Endothelial cell of umbilical vein (primary cell): ENCODE measurements at regions not wholly inside any gene's neighbourhood (a gene's known extent, or its start where the extent isn't known, plus 50 kb on each side); places are given as distances from the start of the nearest gene placed in this dataset.

ENCODE experiments used
- BruUV-seq: library from RNA; stranded (reverse); fragments of 400-500 nt; replicated peaks from 2 replicates; lab custom pipeline; 2021; lab: Mats Ljungman, UMichigan
- CTCF ChIA-PET: fragments of 300-600, 350-600 bp; sonication (Branson Sonifier 250); formaldehyde crosslinking; loops from one replicate; lab custom pipeline; 2021; ENCODE audit warnings: antibody characterized with exemption, inconsistent platforms; lab: Charles Lee
- POLR2A ChIA-PET: fragments of 300-600, 350-600 bp; sonication (Branson Sonifier 250); formaldehyde crosslinking; loops from one replicate; lab custom pipeline; 2021; ENCODE audit warnings: antibody characterized with exemption, inconsistent platforms; lab: Charles Lee
- DNase-seq: peaks from one replicate; pipeline ENCODE4 v3.0.0-alpha.2; 2011; ENCODE audit warnings: low read depth, low spot score
- FAIRE-seq: peaks from 2 replicates; lab custom pipeline; 2011; peaks lifted over from hg19 to GRCh38; lab: Jason Lieb, UNC
- H2AFZ ChIP-seq: 2 replicates; pipeline ENCODE4 v1.6.0; 2012; ENCODE audit warnings: low read depth, low read length, control low read depth, inconsistent platforms
- H3K27ac ChIP-seq: 2 replicates; pipeline ENCODE4 v1.5.1; 2011; ENCODE audit warnings: low read depth, mild to moderate bottlenecking, control low read depth, low read length, moderate library complexity; ENCODE audit not compliant: insufficient read depth
- H3K27me3 ChIP-seq, 2 experiments: 2 replicates each; pipeline versions ENCODE4 v1.6.0 to v1.6.1; 2011; ENCODE audit warnings: low read length in 2 of 2, mixed read lengths in 1 of 2; ENCODE audit not compliant: control insufficient read depth in 2 of 2, insufficient read depth in 2 of 2
- H3K36me3 ChIP-seq, 2 experiments: 2 replicates in 1 of 2; 3 replicates in 1 of 2; pipeline ENCODE4 v1.5.1; 2011; ENCODE audit warnings: low read length in 2 of 2, mild to moderate bottlenecking in 1 of 2, moderate library complexity in 1 of 2; ENCODE audit not compliant: control insufficient read depth in 2 of 2, insufficient read depth in 2 of 2; ENCODE audit errors: extremely low read depth in 1 of 2
- H3K4me1 ChIP-seq: 3 replicates; pipeline ENCODE4 v1.5.1; 2011; ENCODE audit warnings: mild to moderate bottlenecking, low read length; ENCODE audit not compliant: control insufficient read depth, insufficient read depth; ENCODE audit errors: extremely low read depth
- H3K4me2 ChIP-seq: 2 replicates; pipeline ENCODE4 v1.6.1; 2011; ENCODE audit warnings: low read length, control low read depth, mixed read lengths; ENCODE audit not compliant: insufficient read depth
- H3K4me3 ChIP-seq, 3 experiments: fragments of 200-600 bp in 1 of 3; sonication (generic), shearing (Covaris generic) in 1 of 3; replicated peaks in 1 of 3; 2 replicates each; pipeline ENCODE4 v1.5.1; 2011 to 2016; ENCODE audit warnings: control low read depth in 3 of 3, low read length in 3 of 3, mild to moderate bottlenecking in 2 of 3, inconsistent platforms in 1 of 3, low read depth in 1 of 3, moderate library complexity in 1 of 3; ENCODE audit not compliant: insufficient read depth in 1 of 3
- H3K79me2 ChIP-seq: 2 replicates; pipeline ENCODE4 v1.6.0; 2012; ENCODE audit warnings: low read length, inconsistent platforms; ENCODE audit not compliant: control insufficient read depth, insufficient read depth
- H3K9ac ChIP-seq: replicated peaks from 2 replicates; pipeline ENCODE3; 2011; ENCODE audit warnings: low read length, control low read depth; ENCODE audit not compliant: insufficient read depth; ENCODE audit errors: extremely low read depth
- H3K9me1 ChIP-seq: replicated peaks from 3 replicates; pipeline ENCODE4 v1.6.0; 2011; ENCODE audit warnings: mild to moderate bottlenecking, low read length; ENCODE audit not compliant: control insufficient read depth, insufficient read depth; ENCODE audit errors: extremely low read depth
- H3K9me3 ChIP-seq: replicated peaks from 2 replicates; pipeline ENCODE4 v1.5.1; 2012; ENCODE audit warnings: low read length, inconsistent platforms; ENCODE audit not compliant: control insufficient read depth, insufficient read depth
- H4K20me1 ChIP-seq: replicated peaks from 2 replicates; pipeline ENCODE3; 2011; ENCODE audit warnings: mild to moderate bottlenecking, low read length; ENCODE audit not compliant: control insufficient read depth, insufficient read depth; ENCODE audit errors: extremely low read depth
- CTCF ChIP-seq, 2 donors: IDR thresholded peaks; 1 replicate in 1 of 2; 2 replicates in 1 of 2; pipeline ENCODE4 v1.5.1; 2011; ENCODE audit warnings: low read length in 2 of 2, mild to moderate bottlenecking in 2 of 2, moderate library complexity in 2 of 2, control low read depth in 1 of 2, inconsistent platforms in 1 of 2, low read depth in 1 of 2; ENCODE audit not compliant: insufficient read depth in 1 of 2; ENCODE audit errors: extremely low read depth in 1 of 2
- EZH2 ChIP-seq: IDR thresholded peaks from 2 replicates; pipeline ENCODE4 v1.6.1; 2012; ENCODE audit warnings: borderline replicate concordance, low read depth, mild to moderate bottlenecking, moderate library complexity, low read length, inconsistent platforms; ENCODE audit not compliant: severe bottlenecking
- GATA2 ChIP-seq: IDR thresholded peaks from 2 replicates; pipeline ENCODE4 v1.7.0; 2011; ENCODE audit warnings: low read depth, mild to moderate bottlenecking, moderate library complexity, mixed read lengths, low read length; ENCODE audit not compliant: insufficient read length, insufficient read depth
- JUN ChIP-seq: IDR thresholded peaks from 2 replicates; pipeline ENCODE4 v1.6.1; 2011; ENCODE audit warnings: borderline replicate concordance, low read depth; ENCODE audit not compliant: insufficient read length, insufficient read depth
- MAX ChIP-seq: IDR thresholded peaks from 2 replicates; pipeline ENCODE4 v1.6.1; 2011; ENCODE audit not compliant: insufficient read depth, insufficient read length
- MYC ChIP-seq: IDR thresholded peaks from one replicate; pipeline ENCODE4 v1.6.1; 2011; ENCODE audit warnings: mild to moderate bottlenecking, low read depth, low read length
- POLR2A ChIP-seq: IDR thresholded peaks from 2 replicates; pipeline ENCODE4 v1.6.1; 2012; ENCODE audit warnings: low read depth, mild to moderate bottlenecking, control low read depth, low read length
- dilution Hi-C: fragments of 300-500 bp; cut with MboI; formaldehyde crosslinking; loops from one replicate; pipeline ENCODE4 v1.15.0; 2019; ENCODE audit warnings: low sequenced_read_pairs; ENCODE audit not compliant: extremely low pct_ligation_motif_present
- intact Hi-C: fragments of 100-400 bp; cut with micrococcal nuclease; formaldehyde crosslinking; loops from one replicate; pipeline ENCODE4 v1.10.0; 2022

- dilution Hi-C loops: no loop called here
- H3K4me2 ChIP-seq: no peak overlapping the region
- POLR2A ChIA-PET: no interaction called here
- no peak overlapping the region for H3K27ac ChIP-seq
- no peaks in the 10 kb centered on the region for H3K36me3 ChIP-seq
- no peaks in the 10 kb centered on the region for H3K79me2 ChIP-seq
- TF ChIP-seq MAX (no peak), POLR2A (no peak), MYC (no peak), EZH2 (no peak), CTCF (IDR thresholded peaks at IDR 0.05; ENCODE audit: extremely low read depth in 1 of 2, insufficient read depth in 1 of 2, low read depth in 1 of 2, low read length in 2 of 2) (no peak), JUN (no peak)
- BruUV-seq: no TSS peak
- H3K9me3 ChIP-seq: no peaks in the 10 kb centered on the region
- DNase-seq (no peak), FAIRE-seq (no peak)
- no peaks in the 10 kb centered on the region for H3K27me3 ChIP-seq
- intact Hi-C loops: no loop called here
- H3K9ac ChIP-seq: no peak overlapping the region
- no peaks in the 10 kb centered on the region for H4K20me1 ChIP-seq
- no peak overlapping the region for H3K4me3 ChIP-seq
- no peaks in the 10 kb centered on the region for H3K9me1 ChIP-seq
- H2AFZ ChIP-seq: no peak overlapping the region
- H3K4me1 ChIP-seq: peaks cover 9% of the 10 kb centered on the region
- CTCF ChIA-PET: no interaction called here
These were observed 74.8 kb downstream of the RIN2 start for GRCh38 chr20:19832875-19833274.

- FAIRE-seq (no peak), DNase-seq (no peak)
- Histone ChIP-seq H3K4me1 (peaks cover 4% of the 10 kb centered on the region), H4K20me1 (no peaks in the 10 kb centered on the region), H3K36me3 (no peaks in the 10 kb centered on the region), H2AFZ (no peak overlapping the region), H3K79me2 (no peaks in the 10 kb centered on the region), H3K9me3 (no peaks in the 10 kb centered on the region), H3K4me3 (no peak overlapping the region), H3K27me3 (no peaks in the 10 kb centered on the region), H3K4me2 (no peak overlapping the region), H3K9ac (no peak overlapping the region), H3K9me1 (no peaks in the 10 kb centered on the region), H3K27ac (no peak overlapping the region)
- BruUV-seq: no TSS peak
- dilution Hi-C loops (no loop called here), intact Hi-C loops (no loop called here)
- POLR2A ChIA-PET: no interaction called here
- TF ChIP-seq EZH2 (no peak), POLR2A (no peak), GATA2 (no peak), MAX (no peak)
- CTCF ChIA-PET: no interaction called here
These were observed 75.3 kb downstream of the RIN2 start for GRCh38 chr20:19833395-19833794.
